ENCODE measurements at regions not wholly inside any gene's neighbourhood (a gene's known extent, or its start where the extent isn't known, plus 50 kb on each side); places are given as distances from the start of the nearest gene placed in this dataset.

DNA sequence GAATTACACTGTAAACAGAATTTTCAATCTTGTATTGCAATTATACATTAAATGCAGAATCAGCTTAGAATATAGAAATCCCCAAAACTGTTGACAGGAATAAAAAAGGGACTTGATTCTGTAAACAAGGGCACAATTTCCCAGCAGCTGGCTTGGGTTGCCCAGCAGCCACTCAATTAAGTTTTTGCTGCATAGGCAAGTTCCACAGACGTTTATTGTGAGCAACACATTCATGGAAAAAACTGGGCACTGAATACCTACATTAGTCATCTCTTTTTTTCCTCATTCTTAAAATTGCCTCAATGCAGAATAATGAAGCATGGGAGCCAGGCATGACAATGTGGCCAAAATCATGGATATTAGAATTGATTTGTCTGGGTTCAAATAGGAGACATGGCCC, 421.8 kb upstream of the ANO5 start:
- H3K9me3 ChIP-seq (ENCODE audit: control insufficient read depth, insufficient read depth, low read length), result no peaks in the 10 kb centered on the region
- H3K36me3 ChIP-seq (ENCODE audit: control insufficient read depth, low read length), result no peaks in the 10 kb centered on the region
- H3K9me2 ChIP-seq (replicated peaks; ENCODE audit: control insufficient read depth, low read length), result no peaks in the 10 kb centered on the region
- no peaks in the 10 kb centered on the region for H3K4me1 ChIP-seq (ENCODE audit: control insufficient read depth, low read length)
- no peaks in the 10 kb centered on the region for H3K79me2 ChIP-seq (ENCODE audit: control insufficient read depth, low read length)
- no peaks in the 10 kb centered on the region for H3K27me3 ChIP-seq (ENCODE audit: control insufficient read depth, low read length)
- H4K20me1 ChIP-seq (ENCODE audit: control insufficient read depth, insufficient read depth, low read depth, low read length), result no peaks in the 10 kb centered on the region
- TF ChIP-seq, protein P1, sequence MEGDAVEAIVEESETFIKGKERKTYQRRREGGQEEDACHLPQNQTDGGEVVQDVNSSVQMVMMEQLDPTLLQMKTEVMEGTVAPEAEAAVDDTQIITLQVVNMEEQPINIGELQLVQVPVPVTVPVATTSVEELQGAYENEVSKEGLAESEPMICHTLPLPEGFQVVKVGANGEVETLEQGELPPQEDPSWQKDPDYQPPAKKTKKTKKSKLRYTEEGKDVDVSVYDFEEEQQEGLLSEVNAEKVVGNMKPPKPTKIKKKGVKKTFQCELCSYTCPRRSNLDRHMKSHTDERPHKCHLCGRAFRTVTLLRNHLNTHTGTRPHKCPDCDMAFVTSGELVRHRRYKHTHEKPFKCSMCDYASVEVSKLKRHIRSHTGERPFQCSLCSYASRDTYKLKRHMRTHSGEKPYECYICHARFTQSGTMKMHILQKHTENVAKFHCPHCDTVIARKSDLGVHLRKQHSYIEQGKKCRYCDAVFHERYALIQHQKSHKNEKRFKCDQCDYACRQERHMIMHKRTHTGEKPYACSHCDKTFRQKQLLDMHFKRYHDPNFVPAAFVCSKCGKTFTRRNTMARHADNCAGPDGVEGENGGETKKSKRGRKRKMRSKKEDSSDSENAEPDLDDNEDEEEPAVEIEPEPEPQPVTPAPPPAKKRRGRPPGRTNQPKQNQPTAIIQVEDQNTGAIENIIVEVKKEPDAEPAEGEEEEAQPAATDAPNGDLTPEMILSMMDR (IDR thresholded peaks at IDR 0.05; ENCODE audit: low read depth, low read length, poor library complexity, severe bottlenecking), result no peak
- no peak for TF ChIP-seq EZH2phosphoT487 (IDR thresholded peaks at IDR 0.05; ENCODE audit: borderline replicate concordance, low read length)
- H3K4me3 ChIP-seq (ENCODE audit: low read length), result no peak overlapping the region
- H3F3A ChIP-seq (ENCODE audit: control insufficient read depth, insufficient read depth), result no peaks in the 10 kb centered on the region
- no peak overlapping the region for H3K27ac ChIP-seq (ENCODE audit: low read depth, low read length)
- H3K4me2 ChIP-seq (ENCODE audit: low read length), result no peak overlapping the region

DNA sequence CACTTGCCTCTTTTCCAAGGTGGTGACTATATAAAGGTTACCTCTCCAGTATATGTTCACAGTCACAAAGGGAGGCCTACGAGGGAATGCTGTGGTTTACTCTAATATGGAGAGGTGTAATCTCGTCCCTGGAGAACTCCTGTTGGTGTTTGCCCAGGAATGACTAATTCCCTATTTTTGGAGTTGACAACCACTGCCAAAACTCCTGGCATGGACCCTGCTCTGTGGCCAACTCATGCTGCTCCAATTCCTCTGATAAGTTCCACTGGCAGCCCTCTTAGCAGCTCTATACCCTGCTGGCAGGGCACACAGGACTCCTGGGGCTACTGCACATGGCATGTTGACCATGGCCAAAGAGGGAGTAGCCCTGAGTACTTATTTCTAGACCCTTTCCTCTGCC, 418.7 kb upstream of the ANO5 start:
- Histone ChIP-seq H3K9me2 (replicated peaks; ENCODE audit: control insufficient read depth, low read length) (no peaks in the 10 kb centered on the region), H3K27me3 (ENCODE audit: control insufficient read depth, low read length) (no peaks in the 10 kb centered on the region), H3K4me2 (ENCODE audit: low read length) (no peak overlapping the region), H3K4me3 (ENCODE audit: low read length) (no peak overlapping the region), H4K20me1 (ENCODE audit: control insufficient read depth, insufficient read depth, low read depth, low read length) (no peaks in the 10 kb centered on the region), H3K4me1 (ENCODE audit: control insufficient read depth, low read length) (no peaks in the 10 kb centered on the region), H3K9me3 (ENCODE audit: control insufficient read depth, insufficient read depth, low read length) (no peaks in the 10 kb centered on the region), H3K36me3 (ENCODE audit: control insufficient read depth, low read length) (no peaks in the 10 kb centered on the region), H3F3A (ENCODE audit: control insufficient read depth, insufficient read depth) (no peaks in the 10 kb centered on the region), H3K79me2 (ENCODE audit: control insufficient read depth, low read length) (no peaks in the 10 kb centered on the region), H3K27ac (ENCODE audit: low read depth, low read length) (no peak overlapping the region)
- TF ChIP-seq, protein P1 (IDR thresholded peaks at IDR 0.05; ENCODE audit: low read depth, low read length, poor library complexity, severe bottlenecking), result no peak
- no peak for TF ChIP-seq EZH2phosphoT487 (IDR thresholded peaks at IDR 0.05; ENCODE audit: borderline replicate concordance, low read length)

DNA sequence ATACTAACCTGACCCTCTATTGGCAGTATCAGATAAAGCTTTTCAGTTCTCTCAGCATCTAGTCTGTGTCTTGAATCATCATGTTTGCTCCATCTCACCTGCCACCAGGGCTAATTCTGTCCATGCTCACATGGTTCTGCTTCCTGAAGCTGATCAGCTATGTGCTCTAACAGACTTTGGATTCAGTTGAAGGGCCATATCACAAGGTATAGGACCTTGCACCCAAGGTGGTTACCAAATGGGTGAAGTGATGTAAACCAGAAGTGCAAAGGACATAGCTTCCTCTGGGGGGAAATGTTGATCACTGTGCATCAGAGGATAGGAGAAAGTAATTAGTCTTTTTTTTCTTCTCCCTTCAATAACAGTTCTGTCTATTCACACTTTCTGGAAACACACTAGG, 417.0 kb upstream of the ANO5 start:
- Histone ChIP-seq H3K4me2 (ENCODE audit: low read length) (no peak overlapping the region), H3F3A (ENCODE audit: control insufficient read depth, insufficient read depth) (no peaks in the 10 kb centered on the region), H3K9me3 (ENCODE audit: control insufficient read depth, insufficient read depth, low read length) (no peaks in the 10 kb centered on the region), H3K27me3 (ENCODE audit: control insufficient read depth, low read length) (no peaks in the 10 kb centered on the region), H3K79me2 (ENCODE audit: control insufficient read depth, low read length) (no peaks in the 10 kb centered on the region), H4K20me1 (ENCODE audit: control insufficient read depth, insufficient read depth, low read depth, low read length) (no peaks in the 10 kb centered on the region), H3K27ac (ENCODE audit: low read depth, low read length) (no peak overlapping the region), H3K4me1 (ENCODE audit: control insufficient read depth, low read length) (no peaks in the 10 kb centered on the region), H3K36me3 (ENCODE audit: control insufficient read depth, low read length) (no peaks in the 10 kb centered on the region), H3K4me3 (ENCODE audit: low read length) (no peak overlapping the region), H3K9me2 (replicated peaks; ENCODE audit: control insufficient read depth, low read length) (no peaks in the 10 kb centered on the region)
- TF ChIP-seq, protein P1 (IDR thresholded peaks at IDR 0.05; ENCODE audit: low read depth, low read length, poor library complexity, severe bottlenecking), result no peak
- no peak for TF ChIP-seq EZH2phosphoT487 (IDR thresholded peaks at IDR 0.05; ENCODE audit: borderline replicate concordance, low read length)

DNA sequence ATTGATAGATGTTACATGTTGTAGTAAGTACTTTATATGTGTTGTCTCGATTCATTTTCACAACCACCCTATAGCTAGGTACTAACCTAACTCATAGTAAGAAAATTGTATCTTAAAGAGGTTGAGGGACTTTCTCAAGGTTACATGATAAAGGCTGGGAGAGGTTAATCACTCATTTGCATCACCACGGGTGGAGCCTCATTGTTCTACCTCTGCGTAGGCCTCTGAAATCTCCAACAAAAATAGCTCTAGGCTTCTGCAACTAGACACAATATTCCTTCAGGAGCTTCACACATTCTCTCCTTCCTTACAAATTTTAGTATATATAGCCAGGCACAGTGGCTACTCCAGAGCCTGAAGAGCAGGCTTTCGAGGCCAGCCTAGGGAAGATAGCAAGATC, 408.9 kb upstream of the ANO5 start:
- H3K27ac ChIP-seq (ENCODE audit: low read depth, low read length), result no peak overlapping the region
- H3K4me3 ChIP-seq (ENCODE audit: low read length), result no peak overlapping the region
- TF ChIP-seq, protein P1 (IDR thresholded peaks at IDR 0.05; ENCODE audit: low read depth, low read length, poor library complexity, severe bottlenecking), result no peak
- no peak for TF ChIP-seq EZH2phosphoT487 (IDR thresholded peaks at IDR 0.05; ENCODE audit: borderline replicate concordance, low read length)
- no peaks in the 10 kb centered on the region for H3F3A ChIP-seq (ENCODE audit: control insufficient read depth, insufficient read depth)
- no peak overlapping the region for H3K4me2 ChIP-seq (ENCODE audit: low read length)
- no peaks in the 10 kb centered on the region for H3K27me3 ChIP-seq (ENCODE audit: control insufficient read depth, low read length)
- no peaks in the 10 kb centered on the region for H3K79me2 ChIP-seq (ENCODE audit: control insufficient read depth, low read length)
- no peaks in the 10 kb centered on the region for H3K9me3 ChIP-seq (ENCODE audit: control insufficient read depth, insufficient read depth, low read length)
- H3K36me3 ChIP-seq (ENCODE audit: control insufficient read depth, low read length), result no peaks in the 10 kb centered on the region
- no peaks in the 10 kb centered on the region for H3K9me2 ChIP-seq (replicated peaks; ENCODE audit: control insufficient read depth, low read length)
- H3K4me1 ChIP-seq (ENCODE audit: control insufficient read depth, low read length), result no peaks in the 10 kb centered on the region
- H4K20me1 ChIP-seq (ENCODE audit: control insufficient read depth, insufficient read depth, low read depth, low read length), result no peaks in the 10 kb centered on the region
